ENCODE measurements at regions not wholly inside any gene's neighbourhood (a gene's known extent, or its start where the extent isn't known, plus 50 kb on each side); places are given as distances from the start of the nearest gene placed in this dataset.

GRCh38 chr6:119661628-119662027 is 312.1 kb upstream of the MAN1A1 start:
- TF ChIP-seq CTCF (IDR thresholded peaks at IDR 0.05; ENCODE audit: extremely low read depth, insufficient read depth, missing control alignments) = no peak
- in situ Hi-C loops (cut with MboI; ENCODE audit: low pct_unique_long_range_greater_than_20kb, low sequenced_read_pairs, unreplicated experiment) = no loop called here
- no peak for DNase-seq (ENCODE audit: low spot score)

GRCh38 chr6:119661078-119661477 is 311.5 kb upstream of the MAN1A1 start:
- no peak for TF ChIP-seq CTCF (IDR thresholded peaks at IDR 0.05; ENCODE audit: extremely low read depth, insufficient read depth, missing control alignments)
- in situ Hi-C loops (cut with MboI; ENCODE audit: low pct_unique_long_range_greater_than_20kb, low sequenced_read_pairs, unreplicated experiment) = no loop called here
- DNase-seq (ENCODE audit: low spot score) = no peak

GRCh38 chr6:119658917-119659316 is 309.4 kb upstream of the MAN1A1 start:
- TF ChIP-seq CTCF (IDR thresholded peaks at IDR 0.05; ENCODE audit: extremely low read depth, insufficient read depth, missing control alignments) = no peak
- no peak for DNase-seq (ENCODE audit: low spot score)
- in situ Hi-C loops (cut with MboI; ENCODE audit: low pct_unique_long_range_greater_than_20kb, low sequenced_read_pairs, unreplicated experiment) = no loop called here

GRCh38 chr6:119655124-119655523 is 305.6 kb upstream of the MAN1A1 start:
- no peak for DNase-seq (ENCODE audit: low spot score)
- no peak for TF ChIP-seq CTCF (IDR thresholded peaks at IDR 0.05; ENCODE audit: extremely low read depth, insufficient read depth, missing control alignments)
- in situ Hi-C loops (cut with MboI; ENCODE audit: low pct_unique_long_range_greater_than_20kb, low sequenced_read_pairs, unreplicated experiment) = no loop called here

GRCh38 chr6:119653329-119653728 is 303.8 kb upstream of the MAN1A1 start:
- no peak for TF ChIP-seq CTCF (IDR thresholded peaks at IDR 0.05; ENCODE audit: extremely low read depth, insufficient read depth, missing control alignments)

GRCh38 chr6:119649531-119649930 is 300.0 kb upstream of the MAN1A1 start:
- in situ Hi-C loops (cut with MboI; ENCODE audit: low pct_unique_long_range_greater_than_20kb, low sequenced_read_pairs, unreplicated experiment) = no loop called here
- no peak for DNase-seq (ENCODE audit: low spot score)
- TF ChIP-seq CTCF (IDR thresholded peaks at IDR 0.05; ENCODE audit: extremely low read depth, insufficient read depth, missing control alignments) = no peak

More at GRCh38 chr6:119653329-119653728, 303.8 kb upstream of the MAN1A1 start:
- no peak for DNase-seq (ENCODE audit: low spot score)
- in situ Hi-C loops (cut with MboI; ENCODE audit: low pct_unique_long_range_greater_than_20kb, low sequenced_read_pairs, unreplicated experiment) = no loop called here

- no peak for DNase-seq (ENCODE audit: low spot score)
- in situ Hi-C loops (cut with MboI; ENCODE audit: low pct_unique_long_range_greater_than_20kb, low sequenced_read_pairs, unreplicated experiment) = no loop called here
- TF ChIP-seq CTCF (IDR thresholded peaks at IDR 0.05; ENCODE audit: extremely low read depth, insufficient read depth, missing control alignments) = no peak
Observed at GRCh38 chr6:119647309-119647708, 297.7 kb upstream of the MAN1A1 start.

Data from GM13977 (cell line).